Muscle layer of colon (tissue), 2 donors: ENCODE measurements at regions not wholly inside any gene's neighbourhood (a gene's known extent, or its start where the extent isn't known, plus 50 kb on each side); places are given as distances from the start of the nearest gene placed in this dataset.

Source experiments
- H3K27ac ChIP-seq: one replicate; pipeline ENCODE4 v1.7.0; 2013; ENCODE audit warnings: low read depth, mild to moderate bottlenecking, low read length, moderate library complexity
- H3K27me3 ChIP-seq, 2 donors: one replicate each; pipeline ENCODE4 v1.7.0; 2013; ENCODE audit warnings: low read length in 2 of 2, mild to moderate bottlenecking in 2 of 2; ENCODE audit not compliant: insufficient read depth in 2 of 2, control insufficient read depth in 1 of 2
- H3K36me3 ChIP-seq: one replicate; pipeline ENCODE4 v1.7.0; 2013; ENCODE audit warnings: mild to moderate bottlenecking, low read length; ENCODE audit not compliant: insufficient read depth
- H3K4me1 ChIP-seq: one replicate; pipeline ENCODE4 v1.7.0; 2013; ENCODE audit warnings: mild to moderate bottlenecking, low read length; ENCODE audit not compliant: insufficient read depth
- H3K4me3 ChIP-seq, 2 donors: one replicate each; pipeline ENCODE4 v1.7.0; 2013; ENCODE audit warnings: low read length in 2 of 2, low read depth in 1 of 2, mild to moderate bottlenecking in 1 of 2, moderate library complexity in 1 of 2
- H3K9ac ChIP-seq: one replicate; pipeline ENCODE4 v1.7.0; 2013; ENCODE audit warnings: low read length
- H3K9me3 ChIP-seq: one replicate; pipeline ENCODE4 v1.7.0; 2013; ENCODE audit warnings: mild to moderate bottlenecking, low read length
- donor health status: abdominal sarcoma.
- donor health status: Adenocarcinoma of cecum.

GRCh38 chr6:139603581-139603980 is 229.1 kb upstream of the CITED2 start:
- H3K36me3 ChIP-seq = no peaks in the 10 kb centered on the region
- H3K27ac ChIP-seq = no peak overlapping the region
- H3K4me3 ChIP-seq = no peak overlapping the region

DNA sequence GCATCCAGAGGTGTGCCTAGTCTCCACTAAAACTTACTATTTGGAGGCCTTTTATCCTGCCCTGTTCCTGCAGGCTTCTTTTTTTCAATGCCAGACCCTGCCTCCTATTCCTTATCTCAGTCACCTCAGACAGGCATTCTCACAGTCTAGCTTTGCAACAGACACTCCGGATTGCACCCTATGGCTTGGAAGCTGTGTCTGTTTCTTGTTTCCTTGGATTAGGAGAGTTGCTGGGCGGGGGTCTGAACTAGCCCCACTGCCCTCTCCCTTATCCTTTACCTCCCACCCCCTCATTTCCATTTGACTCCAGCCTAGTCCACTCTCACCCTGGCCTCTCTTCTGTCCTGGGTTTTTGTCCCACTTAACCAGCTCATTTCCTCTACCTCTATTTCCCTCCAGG is 228.1 kb upstream of the CITED2 start:
- Histone ChIP-seq H3K36me3 (no peaks in the 10 kb centered on the region), H3K9ac (no peak overlapping the region), H3K27me3 (no peaks in the 10 kb centered on the region), H3K4me3 (no peak overlapping the region), H3K27ac (no peak overlapping the region), H3K9me3 (no peaks in the 10 kb centered on the region), H3K4me1 (peaks cover 14% of the 10 kb centered on the region)

More at GRCh38 chr6:139603581-139603980, 229.1 kb upstream of the CITED2 start:
- Histone ChIP-seq H3K9ac (no peak overlapping the region), H3K27me3 (no peaks in the 10 kb centered on the region), H3K9me3 (no peaks in the 10 kb centered on the region), H3K4me1 (peaks cover 4% of the 10 kb centered on the region)

DNA sequence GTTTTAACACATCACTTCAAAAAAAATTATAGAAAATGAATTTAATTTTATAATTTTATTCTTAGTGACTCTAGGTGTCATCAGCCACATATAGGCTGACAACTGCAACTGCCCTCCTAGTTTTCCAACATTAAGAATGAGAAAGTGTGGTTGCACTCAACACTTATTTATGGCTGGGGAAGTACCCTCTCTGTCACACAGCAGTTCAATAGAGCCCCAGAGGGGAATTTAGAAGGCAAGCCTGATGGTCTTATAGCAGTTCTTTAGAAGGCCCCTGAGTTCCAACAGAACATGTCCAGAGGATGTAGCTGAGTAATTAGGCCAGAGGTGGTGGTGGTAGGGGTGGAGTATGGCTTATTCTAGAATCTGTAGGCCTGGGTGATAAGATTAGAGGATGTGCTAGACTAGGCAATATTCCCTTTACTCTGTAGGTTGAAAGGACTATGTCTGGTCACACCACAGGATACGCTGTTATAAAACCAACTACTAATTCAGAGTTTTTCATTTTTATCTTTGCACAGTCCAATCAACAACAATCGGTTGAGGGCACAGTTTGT is 226.5 kb upstream of the CITED2 start:
- Histone ChIP-seq H3K4me1 (peaks cover 29% of the 10 kb centered on the region), H3K27ac (no peak overlapping the region), H3K9ac (no peak overlapping the region), H3K9me3 (no peaks in the 10 kb centered on the region), H3K36me3 (no peaks in the 10 kb centered on the region), H3K27me3 (no peaks in the 10 kb centered on the region), H3K4me3 (no peak overlapping the region)

GRCh38 chr6:139600343-139600742 is 225.9 kb upstream of the CITED2 start:
- no peaks in the 10 kb centered on the region for H3K36me3 ChIP-seq
- no peaks in the 10 kb centered on the region for H3K27me3 ChIP-seq
- no peaks in the 10 kb centered on the region for H3K9me3 ChIP-seq
- H3K9ac ChIP-seq = no peak overlapping the region
- H3K4me1 ChIP-seq = peaks cover 36% of the 10 kb centered on the region
- H3K4me3 ChIP-seq = no peak overlapping the region
- H3K27ac ChIP-seq = no peak overlapping the region

DNA sequence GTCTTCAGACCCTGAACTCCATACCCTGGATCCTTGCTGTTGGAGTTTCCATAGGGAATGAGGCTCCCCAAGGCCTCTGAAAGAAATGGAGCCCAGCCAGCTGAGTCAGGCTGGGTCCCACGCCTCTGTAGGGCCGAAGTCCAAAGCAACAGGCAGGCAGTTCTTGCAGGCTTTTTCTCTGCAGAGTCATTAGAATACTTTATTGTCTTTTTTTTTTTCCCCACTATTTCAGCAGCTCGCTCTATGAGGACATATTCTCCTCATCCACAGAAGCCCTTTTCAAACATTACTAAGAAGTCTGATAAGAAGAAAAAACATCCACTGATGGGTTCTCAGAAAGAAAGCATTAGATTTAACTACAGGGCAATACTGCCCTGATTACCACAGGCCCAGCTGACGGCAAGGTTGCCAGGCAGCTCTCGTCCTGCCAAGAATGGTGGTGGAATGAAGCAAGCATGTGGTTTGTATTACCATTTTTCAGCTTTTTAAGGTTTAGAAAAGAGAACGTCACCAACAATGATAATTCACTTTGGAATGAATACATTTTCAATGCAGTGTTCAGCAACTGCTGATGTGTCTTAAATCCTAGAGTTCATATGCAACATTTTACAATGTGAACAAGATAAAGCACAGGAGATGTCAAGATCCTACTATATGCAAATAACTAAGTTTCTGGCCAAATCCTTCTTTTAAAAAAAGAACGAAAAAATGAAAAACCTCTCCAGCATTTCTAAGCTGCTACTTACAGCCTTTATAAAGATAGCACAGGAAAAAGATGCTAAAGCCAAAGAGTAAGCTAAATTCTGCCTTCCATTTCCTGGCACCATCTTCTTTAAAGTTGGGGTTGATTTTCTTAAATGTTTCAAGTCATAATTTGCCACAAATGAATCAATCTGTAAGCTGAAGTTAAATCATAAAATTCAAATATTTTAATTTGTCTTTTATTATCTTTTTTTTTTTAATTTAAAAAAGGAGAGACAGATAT is 223.6 kb upstream of the CITED2 start:
- H3K4me1 ChIP-seq = peaks cover 42% of the 10 kb centered on the region
- peak overlapping the region; percentile 3 for H3K9ac ChIP-seq

GRCh38 chr6:139597087-139597763 is 222.8 kb upstream of the CITED2 start:
- H3K9ac ChIP-seq = no peak overlapping the region
- H3K27me3 ChIP-seq = no peaks in the 10 kb centered on the region
- H3K27ac ChIP-seq = peak overlapping the region; percentile 55
- H3K4me3 ChIP-seq = no peak overlapping the region
- no peaks in the 10 kb centered on the region for H3K36me3 ChIP-seq
- no peaks in the 10 kb centered on the region for H3K9me3 ChIP-seq
- H3K4me1 ChIP-seq = peaks cover 45% of the 10 kb centered on the region

More for the DNA sequence above, 223.6 kb upstream of the CITED2 start:
- H3K27ac ChIP-seq = peak overlapping the region; percentile 55
- no peaks in the 10 kb centered on the region for H3K9me3 ChIP-seq
- H3K27me3 ChIP-seq = no peaks in the 10 kb centered on the region
- H3K4me3 ChIP-seq = peak overlapping the region in 1 of 2 donors; percentile 3
- H3K36me3 ChIP-seq = no peaks in the 10 kb centered on the region

GRCh38 chr6:139595183-139595582 is 220.7 kb upstream of the CITED2 start:
- Histone ChIP-seq H3K4me1 (peaks cover 66% of the 10 kb centered on the region), H3K27ac (peak overlapping the region; percentile 16)

GRCh38 chr6:139594333-139594965 is 220.0 kb upstream of the CITED2 start:
- peak overlapping the region; percentile 16 for H3K27ac ChIP-seq
- peaks cover 73% of the 10 kb centered on the region for H3K4me1 ChIP-seq
- no peak overlapping the region for H3K9ac ChIP-seq
- H3K4me3 ChIP-seq = no peak overlapping the region
- H3K36me3 ChIP-seq = no peaks in the 10 kb centered on the region
- no peaks in the 10 kb centered on the region for H3K27me3 ChIP-seq
- H3K9me3 ChIP-seq = no peaks in the 10 kb centered on the region

More at GRCh38 chr6:139595183-139595582, 220.7 kb upstream of the CITED2 start:
- H3K27me3 ChIP-seq = no peaks in the 10 kb centered on the region
- H3K9ac ChIP-seq = no peak overlapping the region
- no peaks in the 10 kb centered on the region for H3K36me3 ChIP-seq
- H3K9me3 ChIP-seq = no peaks in the 10 kb centered on the region
- H3K4me3 ChIP-seq = no peak overlapping the region

DNA sequence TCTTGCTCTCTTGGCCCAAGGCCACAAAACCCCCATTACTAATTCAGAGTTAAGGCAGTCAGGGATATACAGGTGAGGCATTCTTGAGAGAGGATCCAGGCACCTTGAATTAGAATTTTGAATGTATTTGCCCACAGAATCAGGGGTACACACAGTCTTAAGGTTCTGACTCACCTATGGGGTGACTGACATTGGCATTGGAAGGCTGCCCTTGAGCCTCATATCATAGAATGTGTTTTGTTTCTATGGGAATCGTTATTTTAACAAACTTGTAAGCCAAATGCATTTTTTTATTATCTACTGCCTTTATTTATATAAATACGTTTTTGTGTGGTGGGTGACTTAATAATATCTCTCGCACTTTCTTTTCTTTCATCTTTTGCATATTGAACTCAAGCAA is 218.6 kb upstream of the CITED2 start:
- Histone ChIP-seq H3K27ac (peak overlapping the region; percentile 47), H3K4me3 (no peak overlapping the region), H3K4me1 (peaks cover 76% of the 10 kb centered on the region), H3K9me3 (no peaks in the 10 kb centered on the region), H3K36me3 (no peaks in the 10 kb centered on the region), H3K27me3 (no peaks in the 10 kb centered on the region), H3K9ac (no peak overlapping the region)

DNA sequence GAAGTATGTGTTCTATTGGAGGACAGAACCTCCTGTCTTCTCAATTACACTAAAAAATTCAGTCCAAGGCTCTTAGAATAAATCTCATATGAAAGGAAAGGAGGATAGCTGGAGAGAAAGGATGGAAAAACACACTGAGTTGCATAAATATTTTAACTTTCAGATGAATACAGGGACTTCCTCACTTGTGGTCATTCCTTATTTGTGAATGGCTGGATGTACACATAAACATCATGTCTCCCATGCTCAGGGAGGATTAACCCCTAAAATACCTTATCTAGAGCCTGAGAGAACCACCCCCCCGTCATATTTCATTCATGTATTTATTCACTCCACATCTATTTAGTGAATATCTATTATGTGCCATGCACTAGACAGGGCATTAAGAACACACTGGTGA is 217.6 kb upstream of the CITED2 start:
- H3K4me1 ChIP-seq = peaks cover 70% of the 10 kb centered on the region
- H3K27ac ChIP-seq = peak overlapping the region; percentile 73
- no peaks in the 10 kb centered on the region for H3K9me3 ChIP-seq
- H3K36me3 ChIP-seq = no peaks in the 10 kb centered on the region
- no peak overlapping the region for H3K9ac ChIP-seq
- no peaks in the 10 kb centered on the region for H3K27me3 ChIP-seq
- H3K4me3 ChIP-seq = no peak overlapping the region
